Endometrium (tissue), 2 donors: ENCODE measurements at regions not wholly inside any gene's neighbourhood (a gene's known extent, or its start where the extent isn't known, plus 50 kb on each side); places are given as distances from the start of the nearest gene placed in this dataset.
A peak's percentile ranks its signal among the peaks of the same experiment; 100 is the strongest.

ENCODE experiments used
- FAIRE-seq: peaks from 2 replicates; lab custom pipeline; 2012; peaks lifted over from hg19 to GRCh38; lab: Jason Lieb, UNC
- donor health status: control.
- donor health status: control.

GRCh38 chr4:44931720-44932119 is 205.4 kb upstream of the GNPDA2 start:
- FAIRE-seq, result no peak

DNA sequence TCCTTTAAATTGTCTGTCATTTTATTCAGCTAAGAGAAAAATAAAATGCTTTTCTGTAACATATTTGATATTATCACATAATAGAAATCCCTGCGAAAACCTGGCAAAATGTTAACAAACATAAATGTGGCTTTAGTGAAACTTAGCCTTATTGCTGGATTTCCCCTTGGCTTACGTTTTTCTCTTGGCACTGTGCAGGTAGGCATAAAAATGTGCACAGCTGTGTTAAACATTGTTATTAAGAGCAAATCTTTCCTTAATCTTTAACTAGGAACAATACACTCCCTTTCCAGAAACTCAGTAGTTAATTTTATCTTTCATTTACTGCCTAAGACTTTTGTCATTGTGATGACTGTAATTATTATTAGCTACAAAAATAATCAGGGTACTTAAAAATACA is 202.4 kb upstream of the GNPDA2 start:
- FAIRE-seq, result no peak

GRCh38 chr4:44927399-44928380 is 201.3 kb upstream of the GNPDA2 start:
- FAIRE-seq, result peak; percentile 91

GRCh38 chr4:44916411-44916810 is 190.1 kb upstream of the GNPDA2 start:
- FAIRE-seq, result peak; percentile 70

GRCh38 chr4:44914748-44915147 is 188.4 kb upstream of the GNPDA2 start:
- FAIRE-seq, result no peak

- no peak for FAIRE-seq
These were observed 187.9 kb upstream of the GNPDA2 start for GRCh38 chr4:44914223-44914622.

DNA sequence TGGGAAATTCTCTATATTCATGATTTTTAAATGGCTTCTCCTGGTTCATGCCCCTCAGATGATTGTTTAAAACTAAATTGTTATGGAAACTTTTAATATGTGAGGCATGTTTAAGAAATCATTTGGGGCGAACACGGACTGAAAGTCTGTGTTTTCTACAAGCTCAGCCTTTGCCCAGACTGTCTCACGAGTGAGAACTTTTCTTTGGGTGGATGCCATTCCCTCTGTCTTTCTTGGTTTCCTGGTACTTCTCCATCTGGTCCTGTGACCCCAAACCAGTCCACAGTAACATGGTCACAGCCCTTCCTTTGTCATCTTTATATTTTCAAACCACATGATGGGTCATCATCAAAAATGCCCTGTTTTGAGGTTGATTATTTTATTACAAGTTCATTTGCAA is 186.6 kb upstream of the GNPDA2 start:
- no peak for FAIRE-seq

DNA sequence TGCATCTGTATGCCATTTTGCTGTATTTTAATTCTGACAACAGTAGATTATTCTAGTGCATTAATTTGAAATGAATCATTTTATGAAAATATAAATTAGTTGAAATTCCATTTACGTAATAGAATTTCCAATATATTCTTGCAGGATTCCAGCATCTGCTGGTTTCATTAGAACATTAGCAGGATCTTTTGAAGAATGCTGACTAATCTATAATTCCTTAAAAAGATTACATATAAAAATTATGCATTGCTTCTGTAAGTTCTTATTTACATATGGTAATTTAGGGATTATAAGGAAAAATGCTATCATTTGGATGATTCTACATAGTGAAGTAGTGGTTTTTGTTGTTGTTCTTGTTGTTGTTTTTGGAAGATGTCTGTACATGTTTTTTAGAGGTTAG is 182.2 kb upstream of the GNPDA2 start:
- no peak for FAIRE-seq

GRCh38 chr4:44872246-44872645 is 145.9 kb upstream of the GNPDA2 start:
- FAIRE-seq, result no peak

DNA sequence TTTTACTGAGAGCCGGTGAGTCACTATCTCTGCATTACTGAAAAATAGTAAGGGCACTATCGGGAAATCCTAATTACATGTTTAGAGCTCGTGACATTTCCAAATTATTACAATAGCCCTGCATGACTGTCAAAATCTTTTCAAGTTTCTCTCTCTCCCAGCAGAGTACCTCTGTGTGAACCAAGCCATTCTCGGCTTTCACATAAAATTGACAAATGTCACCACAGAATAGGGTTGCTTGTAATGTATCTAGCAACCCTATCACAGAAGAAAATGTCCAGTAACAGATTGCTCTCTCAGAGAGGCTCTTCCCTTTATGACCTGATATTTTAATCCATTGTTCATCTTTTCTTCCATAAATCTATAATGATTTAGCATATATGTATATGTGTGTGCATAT is 144.8 kb upstream of the GNPDA2 start:
- no peak for FAIRE-seq

GRCh38 chr4:44869985-44870384 is 143.6 kb upstream of the GNPDA2 start:
- no peak for FAIRE-seq

DNA sequence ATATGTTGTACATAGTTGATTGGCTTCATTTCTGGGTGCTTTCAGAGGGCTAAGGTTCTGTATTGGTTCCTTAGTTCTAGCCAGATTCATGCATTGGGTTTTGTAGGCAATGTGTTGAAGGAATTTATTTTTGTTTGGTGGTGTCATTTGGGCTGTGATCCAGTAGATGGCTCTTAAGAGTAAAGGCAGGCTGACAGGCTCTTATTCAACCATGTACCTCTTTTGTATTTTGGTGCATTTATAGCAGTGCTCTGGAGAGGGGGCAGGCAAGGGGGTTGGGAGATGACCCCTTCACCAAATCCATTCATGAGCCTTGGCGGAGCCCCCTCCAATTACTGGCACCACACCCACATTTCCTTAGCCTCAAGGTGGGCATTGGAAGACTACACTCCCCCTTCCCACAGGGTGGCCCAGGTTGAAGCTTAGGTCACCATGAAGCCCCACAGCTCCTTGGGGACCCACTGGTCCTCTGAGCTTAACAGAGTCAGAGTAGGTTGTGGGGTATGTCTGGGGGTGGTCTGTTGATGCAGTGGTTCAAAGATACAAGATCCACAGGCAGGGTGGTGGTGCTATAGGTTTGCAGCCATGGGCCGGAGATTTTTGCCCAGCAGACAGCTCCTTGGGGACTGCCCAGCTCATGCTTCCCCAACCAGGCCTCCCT is 143.0 kb upstream of the GNPDA2 start:
- no peak for FAIRE-seq

- FAIRE-seq, result no peak
These were observed 135.4 kb upstream of the GNPDA2 start for GRCh38 chr4:44861756-44862155.

GRCh38 chr4:44859477-44859876 is 133.1 kb upstream of the GNPDA2 start:
- no peak for FAIRE-seq

GRCh38 chr4:44848466-44848865 is 122.1 kb upstream of the GNPDA2 start:
- FAIRE-seq, result no peak

DNA sequence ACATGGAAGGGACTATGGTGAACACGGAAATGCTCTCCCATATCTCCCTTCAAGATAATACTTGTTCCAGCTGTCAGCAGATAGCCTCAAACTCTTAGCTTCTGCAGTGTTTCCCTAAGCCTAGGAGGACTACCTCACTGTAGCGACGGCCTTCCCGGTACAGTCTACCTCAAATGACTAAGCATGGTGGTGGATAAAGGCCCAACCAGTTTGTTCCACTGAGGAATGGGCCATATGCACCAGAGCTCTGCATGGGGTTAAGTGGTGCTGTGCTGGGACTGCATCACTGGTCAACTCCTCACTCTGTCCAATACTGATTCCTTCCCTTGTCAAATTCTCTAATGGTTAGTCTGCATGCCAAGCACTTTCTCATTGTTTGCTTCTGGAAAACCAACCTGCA is 119.6 kb upstream of the GNPDA2 start:
- FAIRE-seq, result no peak

- FAIRE-seq, result no peak
These were observed 119.0 kb upstream of the GNPDA2 start for GRCh38 chr4:44845309-44845708.

GRCh38 chr4:44842531-44842930 is 116.2 kb upstream of the GNPDA2 start:
- no peak for FAIRE-seq

DNA sequence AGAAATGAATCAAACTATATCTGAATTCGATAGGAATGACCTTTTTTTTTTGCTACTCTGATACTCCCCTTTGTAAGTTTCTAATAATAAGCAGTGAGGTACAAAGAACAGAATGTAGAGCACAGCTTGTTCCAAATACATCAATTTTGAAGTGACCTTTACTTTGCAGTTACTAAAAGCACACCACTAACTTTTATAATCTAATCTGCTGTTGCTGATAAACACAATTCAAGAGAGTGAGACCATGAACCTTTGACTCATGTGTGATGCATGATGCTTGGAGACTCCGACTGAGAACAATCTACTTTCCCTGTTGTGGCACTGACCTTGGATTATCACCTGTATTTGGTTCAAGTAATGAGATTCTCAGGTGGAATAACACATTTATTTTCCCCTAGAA is 91.6 kb upstream of the GNPDA2 start:
- no peak for FAIRE-seq

GRCh38 chr4:44806071-44806470 is 79.7 kb upstream of the GNPDA2 start:
- no peak for FAIRE-seq

DNA sequence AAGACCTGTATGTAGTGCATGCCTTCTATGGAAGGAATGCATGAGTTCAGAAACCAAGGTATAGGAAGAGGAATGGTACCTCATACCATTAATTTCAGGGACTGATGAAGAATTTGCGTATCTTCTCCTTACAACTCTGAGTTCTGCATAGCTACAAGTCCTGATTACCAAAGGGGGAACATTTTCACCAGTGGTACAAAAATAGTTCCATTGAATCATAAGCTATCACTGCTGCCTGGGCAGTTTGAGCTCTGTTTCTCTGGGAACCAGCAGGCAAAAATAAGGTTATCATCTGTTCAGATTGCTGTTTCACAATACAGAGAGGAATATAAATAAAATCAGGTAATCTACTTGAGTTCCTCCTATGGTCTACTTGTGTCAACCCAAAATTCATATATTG is 77.9 kb upstream of the GNPDA2 start:
- no peak for FAIRE-seq

GRCh38 chr4:44801384-44801783 is 75.0 kb upstream of the GNPDA2 start:
- no peak for FAIRE-seq

DNA sequence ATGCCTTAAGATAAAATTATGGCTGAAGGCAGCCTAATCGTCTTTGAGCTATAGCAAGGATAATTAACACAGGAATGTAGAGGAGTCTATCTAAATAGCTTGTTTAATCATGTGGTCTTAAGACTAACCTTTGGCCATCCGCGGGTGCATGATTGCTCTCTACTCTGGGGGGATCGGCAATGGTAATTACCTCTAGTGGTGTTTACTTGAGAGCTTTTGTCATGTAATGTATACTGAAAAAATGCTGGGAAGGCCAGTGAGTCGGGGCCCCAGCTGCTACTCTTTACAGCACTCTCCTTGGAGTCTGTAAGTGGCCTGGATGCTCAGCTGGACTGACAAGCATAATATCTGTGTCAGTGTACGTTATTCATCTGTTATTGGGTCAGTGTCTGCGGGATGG is 65.5 kb upstream of the GNPDA2 start:
- no peak for FAIRE-seq

DNA sequence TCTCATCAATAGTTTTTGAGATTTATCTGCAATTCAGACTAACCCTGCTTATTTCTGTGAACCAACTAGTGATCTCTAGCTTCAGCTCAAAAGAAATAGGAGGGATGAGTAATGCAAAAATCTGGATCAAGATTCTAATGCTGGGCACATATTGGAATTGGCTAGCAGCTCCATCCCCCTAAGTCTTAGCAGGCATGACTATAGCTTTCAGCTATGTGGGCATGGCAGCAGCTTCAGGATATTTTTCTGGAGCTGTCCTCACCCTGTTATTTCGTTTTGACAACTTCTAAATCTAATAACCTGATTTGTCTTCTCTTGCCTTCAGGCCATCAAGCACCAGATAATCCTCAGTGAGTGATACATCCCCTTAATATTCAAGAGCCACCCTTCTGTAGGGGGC is 50.8 kb upstream of the GNPDA2 start:
- FAIRE-seq, result no peak
